Stomach (tissue), 4 donors: ENCODE measurements at regions not wholly inside any gene's neighbourhood (a gene's known extent, or its start where the extent isn't known, plus 50 kb on each side); places are given as distances from the start of the nearest gene placed in this dataset.

Source experiments
- POLR2A ChIP-seq, 4 donors: fragments of 450-650 bp; IDR thresholded peaks; one replicate each; pipeline ENCODE4 v1.6.1; 2016; ENCODE audit warnings: antibody characterized with exemption in 4 of 4, control low read depth in 2 of 4, mild to moderate bottlenecking in 1 of 4, moderate library complexity in 1 of 4
- POLR2AphosphoS5 ChIP-seq, 3 donors: sonication (generic); formaldehyde crosslinking; IDR thresholded peaks; one replicate each; pipeline ENCODE4 v1.6.1; 2016; ENCODE audit warnings: antibody characterized with exemption in 3 of 3
- TF ChIP-seq, protein P1 (sequence below), 7 experiments: fragments of 450-650 bp in 4 of 7; fragments of 200-600 bp in 3 of 7; sonication (generic) in 3 of 7; IDR thresholded peaks; one replicate each; pipeline ENCODE4 v1.5.1; 2016 to 2019; ENCODE audit warnings: antibody characterized with exemption in 7 of 7, control low read depth in 2 of 7, mild to moderate bottlenecking in 1 of 7

GRCh38 chr21:22019766-22020165 lies 1021.6 kb downstream of the NCAM2 start:
- TF ChIP-seq POLR2AphosphoS5 (IDR thresholded peaks at IDR 0.05): no peak
- TF ChIP-seq, protein P1, sequence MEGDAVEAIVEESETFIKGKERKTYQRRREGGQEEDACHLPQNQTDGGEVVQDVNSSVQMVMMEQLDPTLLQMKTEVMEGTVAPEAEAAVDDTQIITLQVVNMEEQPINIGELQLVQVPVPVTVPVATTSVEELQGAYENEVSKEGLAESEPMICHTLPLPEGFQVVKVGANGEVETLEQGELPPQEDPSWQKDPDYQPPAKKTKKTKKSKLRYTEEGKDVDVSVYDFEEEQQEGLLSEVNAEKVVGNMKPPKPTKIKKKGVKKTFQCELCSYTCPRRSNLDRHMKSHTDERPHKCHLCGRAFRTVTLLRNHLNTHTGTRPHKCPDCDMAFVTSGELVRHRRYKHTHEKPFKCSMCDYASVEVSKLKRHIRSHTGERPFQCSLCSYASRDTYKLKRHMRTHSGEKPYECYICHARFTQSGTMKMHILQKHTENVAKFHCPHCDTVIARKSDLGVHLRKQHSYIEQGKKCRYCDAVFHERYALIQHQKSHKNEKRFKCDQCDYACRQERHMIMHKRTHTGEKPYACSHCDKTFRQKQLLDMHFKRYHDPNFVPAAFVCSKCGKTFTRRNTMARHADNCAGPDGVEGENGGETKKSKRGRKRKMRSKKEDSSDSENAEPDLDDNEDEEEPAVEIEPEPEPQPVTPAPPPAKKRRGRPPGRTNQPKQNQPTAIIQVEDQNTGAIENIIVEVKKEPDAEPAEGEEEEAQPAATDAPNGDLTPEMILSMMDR (IDR thresholded peaks at IDR 0.05): no peak
- no peak for TF ChIP-seq POLR2A (IDR thresholded peaks at IDR 0.05)
